Retina (tissue), 1 donor: ENCODE measurements at regions not wholly inside any gene's neighbourhood (a gene's known extent, or its start where the extent isn't known, plus 50 kb on each side); places are given as distances from the start of the nearest gene placed in this dataset.

Experiments
- DNase-seq: peaks from one replicate; pipeline ENCODE4 v3.0.0-alpha.2; 2016

DNA sequence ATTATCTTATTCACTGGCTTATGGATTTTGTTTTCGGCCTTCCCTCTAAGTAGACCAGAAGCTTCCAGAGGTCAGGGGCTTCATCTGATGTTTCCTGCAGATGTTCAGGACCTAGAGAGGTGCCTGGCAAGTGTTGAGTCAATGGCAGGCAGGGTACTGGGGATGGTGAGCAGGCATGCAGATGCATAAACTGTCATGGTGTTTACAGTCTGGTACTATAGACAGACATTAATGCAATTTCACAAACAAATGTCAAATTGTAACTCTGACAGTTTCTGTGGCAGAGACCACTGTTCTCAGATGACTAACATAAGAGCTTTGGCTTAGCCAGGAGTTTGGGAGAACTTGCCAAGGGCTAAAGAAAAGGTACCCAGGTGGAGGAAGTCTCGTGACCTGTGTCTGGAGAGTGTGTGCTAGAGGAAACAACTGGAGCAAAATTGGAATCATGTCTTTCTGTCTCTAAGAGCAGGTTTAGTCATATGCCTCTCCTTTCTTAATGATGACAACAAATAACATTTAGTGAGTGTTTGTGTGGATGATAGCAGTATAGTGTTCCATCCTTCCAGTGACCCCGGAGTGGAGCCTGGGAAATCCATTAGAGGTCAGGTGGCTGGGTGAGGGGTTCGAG, 53.7 kb upstream of the TRAK1 start:
- DNase-seq = no peak

DNA sequence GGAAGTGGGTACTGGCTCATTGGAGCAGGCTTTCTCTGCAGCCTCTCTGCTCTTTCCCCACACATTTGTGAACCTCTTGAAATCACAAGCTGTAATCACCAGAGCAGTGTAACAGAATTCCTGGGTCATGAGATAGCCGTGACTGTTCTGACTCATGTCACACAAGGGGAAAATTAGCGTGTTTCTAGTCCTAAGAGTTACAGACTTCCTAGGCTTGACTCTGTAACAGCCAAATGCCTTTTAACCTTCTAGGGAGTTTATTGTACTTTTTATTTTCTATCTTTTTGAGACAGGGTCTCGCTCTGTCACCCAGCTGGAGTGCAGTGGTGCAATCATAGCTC, 54.7 kb upstream of the TRAK1 start:
- no peak for DNase-seq

- no peak for DNase-seq
These were observed 55.2 kb upstream of the TRAK1 start for GRCh38 chr3:42035816-42036482.

DNA sequence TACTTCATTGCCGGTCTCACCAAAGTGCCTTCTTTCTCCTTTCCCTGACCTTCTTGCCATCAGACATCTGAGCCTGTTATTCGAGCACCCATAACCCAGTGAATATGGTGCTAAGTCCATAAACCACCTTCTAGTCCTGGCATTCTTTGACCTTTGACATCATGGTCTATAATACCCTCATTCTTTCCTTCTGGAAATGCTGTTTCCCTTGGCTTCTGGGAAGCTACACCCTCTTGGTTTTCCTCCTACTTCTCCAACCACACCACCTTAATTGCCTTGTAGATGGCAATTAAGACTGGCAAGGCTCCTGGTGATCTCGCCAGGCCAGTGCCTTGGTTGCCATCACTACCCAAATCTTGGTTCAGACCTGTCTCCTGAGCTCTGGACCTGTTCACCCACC, 56.1 kb upstream of the TRAK1 start:
- no peak for DNase-seq

DNA sequence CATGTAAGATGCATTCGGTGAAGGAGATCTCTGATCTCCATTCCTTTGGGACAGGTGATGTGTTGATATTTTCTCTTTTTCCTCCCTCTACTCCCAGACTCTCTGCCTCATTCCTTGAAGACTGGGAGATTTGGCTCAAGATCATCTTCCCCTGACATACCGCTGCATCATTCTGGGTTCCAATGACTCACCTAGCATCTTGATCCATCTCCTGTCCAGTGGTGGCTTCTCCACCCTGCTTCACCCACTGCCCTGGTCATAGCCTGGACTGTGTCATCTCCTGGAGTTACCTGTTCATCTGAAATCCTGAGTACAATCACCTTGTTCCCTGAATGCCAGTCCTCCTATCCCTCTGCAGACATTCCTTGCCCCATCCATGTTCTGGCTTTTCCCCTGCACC, 57.4 kb upstream of the TRAK1 start:
- DNase-seq = no peak

DNA sequence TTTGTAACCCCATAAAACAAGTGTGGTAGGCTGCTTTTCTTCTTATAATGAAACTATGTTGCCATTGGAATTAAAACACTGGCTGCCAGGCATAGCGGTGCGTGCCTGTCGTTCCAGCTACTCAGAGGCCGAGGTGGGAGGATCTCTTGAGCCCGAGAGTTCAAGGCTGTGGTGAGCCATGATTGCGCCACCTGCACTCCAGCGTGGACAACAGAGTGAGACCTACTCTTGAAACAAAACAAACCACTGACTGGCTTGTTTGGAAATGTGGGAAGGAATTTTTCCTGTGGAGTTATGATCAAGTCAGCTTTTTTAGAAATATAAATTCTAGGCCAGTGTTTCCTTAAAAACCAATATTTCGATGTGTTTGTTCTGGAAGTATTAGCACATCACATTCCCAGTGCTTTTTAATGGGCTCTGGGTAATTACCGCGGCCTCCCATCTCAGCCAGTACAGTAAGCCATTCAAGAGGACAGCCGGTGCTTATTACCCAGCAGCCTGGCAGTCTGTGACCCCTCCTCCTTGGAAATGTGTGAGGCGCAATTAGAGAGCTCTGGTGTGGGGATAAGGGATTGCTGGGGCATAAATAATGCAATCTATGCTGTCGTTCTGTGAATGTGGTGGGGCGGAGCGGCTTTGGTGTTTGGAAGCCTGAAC, 58.3 kb upstream of the TRAK1 start:
- peak; percentile 89 for DNase-seq

GRCh38 chr3:42031808-42032480, 59.2 kb upstream of the TRAK1 start:
- DNase-seq = peak; percentile 38

- DNase-seq = no peak
These were observed 62.7 kb upstream of the TRAK1 start for GRCh38 chr3:42028474-42028873.

DNA sequence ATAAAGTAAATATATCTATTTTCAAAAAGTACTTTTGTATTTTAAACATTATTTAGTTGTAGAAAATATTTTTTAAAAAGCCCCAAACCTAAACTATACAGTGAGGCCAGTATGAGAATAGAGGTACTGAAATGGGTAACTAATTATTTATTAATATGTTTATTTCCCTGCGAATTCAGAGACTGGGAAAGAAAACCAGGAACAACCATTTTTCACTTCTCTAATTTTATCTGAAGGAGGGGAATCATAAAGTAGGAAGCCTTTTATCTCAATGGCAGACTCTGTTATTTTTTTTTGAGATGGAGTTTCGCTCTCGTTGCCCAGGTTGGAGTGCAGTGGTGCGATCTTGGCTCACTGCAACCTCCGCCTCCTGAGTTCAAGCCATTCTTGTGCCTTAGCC, 63.6 kb upstream of the TRAK1 start:
- DNase-seq = no peak

GRCh38 chr3:42025370-42026138, 63.7 kb upstream of the ULK4 start:
- peak; percentile 87 for DNase-seq

DNA sequence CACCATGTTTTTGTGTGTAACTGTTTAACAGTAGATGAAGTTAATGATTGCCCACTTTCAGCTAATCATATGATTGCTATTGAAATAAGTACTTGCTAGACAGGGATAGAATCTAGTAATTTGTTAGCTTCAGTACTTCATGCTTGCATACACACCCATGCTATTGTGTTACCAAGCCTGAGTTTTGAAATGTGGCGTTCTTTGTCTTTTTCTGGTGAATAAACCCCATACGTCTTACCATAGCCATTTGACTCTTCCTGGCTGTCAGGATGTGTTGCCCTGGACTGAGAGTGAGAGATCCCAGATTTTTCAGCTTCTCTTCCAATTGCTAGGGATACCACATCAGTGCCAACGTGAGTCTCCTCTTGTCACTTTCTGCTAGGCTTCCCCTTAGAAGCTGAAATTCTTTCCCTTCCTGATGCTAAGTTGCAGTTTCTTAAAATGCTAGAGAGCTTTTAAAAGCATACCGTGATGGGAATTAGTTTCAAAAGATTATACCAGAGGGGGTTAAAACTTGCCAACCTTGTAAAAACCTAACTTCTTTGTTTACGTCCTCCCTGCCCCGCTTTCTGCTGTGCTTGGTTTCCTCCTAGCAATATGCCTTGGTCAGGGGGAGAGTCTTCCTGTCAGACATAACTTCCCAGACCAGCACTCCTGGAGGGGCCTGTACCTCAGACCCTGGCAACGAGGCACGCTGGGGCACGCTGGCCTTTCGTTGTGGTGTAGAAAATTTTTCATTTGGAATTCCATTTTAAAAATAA, 62.9 kb upstream of the ULK4 start:
- no peak for DNase-seq

DNA sequence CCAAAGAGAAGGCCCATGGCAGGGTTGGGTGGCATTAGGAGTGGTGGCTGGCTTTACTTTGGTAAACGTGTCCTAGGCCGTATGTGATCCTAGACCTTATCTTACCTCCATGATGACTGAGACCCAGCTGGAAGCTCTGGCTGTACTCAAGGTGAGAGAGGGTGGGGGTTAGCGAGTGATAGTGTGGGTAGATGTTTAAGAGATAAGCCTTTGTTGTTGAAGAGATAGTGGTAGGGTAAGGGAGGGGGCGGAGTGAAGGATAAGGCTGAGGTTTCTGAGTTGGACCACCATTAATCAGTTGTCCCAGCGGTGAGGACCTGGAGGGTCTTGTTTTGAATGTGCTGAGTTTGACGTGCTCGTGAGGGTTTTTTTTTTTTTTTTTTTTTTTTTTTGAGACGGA, 61.5 kb upstream of the ULK4 start:
- no peak for DNase-seq

DNA sequence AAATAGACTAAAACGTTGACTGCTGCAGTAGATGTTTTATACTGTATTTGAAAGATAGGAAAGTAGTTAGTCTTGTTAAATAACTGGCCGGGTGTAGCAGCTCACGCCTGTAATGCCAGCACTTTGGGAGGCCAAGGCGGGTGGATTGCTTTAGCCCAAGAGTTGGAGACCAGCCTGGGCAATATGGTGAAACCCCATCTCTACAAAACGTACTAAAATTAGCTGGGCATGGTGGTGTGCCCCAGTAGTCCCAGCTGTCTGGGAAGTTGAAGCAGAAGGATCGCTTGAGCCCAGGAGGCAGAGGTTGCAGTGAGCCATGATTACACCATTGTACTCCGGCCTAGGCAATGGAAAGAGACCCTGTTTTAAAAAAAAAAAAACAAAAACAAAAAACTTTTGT, 60.5 kb upstream of the ULK4 start:
- DNase-seq = no peak

DNA sequence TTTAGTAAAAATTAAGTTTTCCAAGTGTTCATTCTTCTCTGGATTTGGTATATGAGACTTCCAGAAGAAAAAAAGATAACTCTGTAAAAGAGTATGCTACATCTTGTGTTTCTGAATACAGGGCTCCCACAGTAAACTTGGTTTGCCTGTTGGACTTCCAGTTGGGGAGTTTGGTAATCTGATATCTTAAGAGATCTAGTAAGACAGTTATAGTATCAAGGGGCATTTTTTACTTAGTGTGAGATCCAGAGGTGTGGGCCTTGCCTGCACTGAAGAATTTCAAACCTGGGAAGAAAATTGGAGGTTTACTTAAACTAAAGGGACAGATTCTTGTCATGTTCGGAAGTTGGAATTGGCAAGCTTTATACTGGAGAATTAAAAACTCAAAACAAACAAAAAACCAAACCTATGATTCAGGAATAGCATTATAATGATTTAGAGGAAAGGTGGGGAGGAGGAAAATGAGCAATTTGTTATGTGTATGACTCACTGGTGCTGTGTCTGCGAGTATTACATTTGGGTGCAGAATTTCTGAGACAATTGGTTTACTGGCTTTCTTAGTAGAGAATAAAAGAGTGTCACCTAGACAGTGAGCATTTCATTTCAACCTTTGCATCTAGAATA, 58.9 kb upstream of the ULK4 start:
- no peak for DNase-seq

- no peak for DNase-seq
These were observed 58.0 kb upstream of the ULK4 start for GRCh38 chr3:42019953-42020260.

GRCh38 chr3:42019144-42019952, 57.4 kb upstream of the ULK4 start:
- DNase-seq = no peak

- peak; percentile 59 for DNase-seq
These were observed 53.1 kb upstream of the ULK4 start for GRCh38 chr3:42014921-42015533.

GRCh38 chr3:42014458-42014920, 52.6 kb upstream of the ULK4 start:
- DNase-seq = no peak

DNA sequence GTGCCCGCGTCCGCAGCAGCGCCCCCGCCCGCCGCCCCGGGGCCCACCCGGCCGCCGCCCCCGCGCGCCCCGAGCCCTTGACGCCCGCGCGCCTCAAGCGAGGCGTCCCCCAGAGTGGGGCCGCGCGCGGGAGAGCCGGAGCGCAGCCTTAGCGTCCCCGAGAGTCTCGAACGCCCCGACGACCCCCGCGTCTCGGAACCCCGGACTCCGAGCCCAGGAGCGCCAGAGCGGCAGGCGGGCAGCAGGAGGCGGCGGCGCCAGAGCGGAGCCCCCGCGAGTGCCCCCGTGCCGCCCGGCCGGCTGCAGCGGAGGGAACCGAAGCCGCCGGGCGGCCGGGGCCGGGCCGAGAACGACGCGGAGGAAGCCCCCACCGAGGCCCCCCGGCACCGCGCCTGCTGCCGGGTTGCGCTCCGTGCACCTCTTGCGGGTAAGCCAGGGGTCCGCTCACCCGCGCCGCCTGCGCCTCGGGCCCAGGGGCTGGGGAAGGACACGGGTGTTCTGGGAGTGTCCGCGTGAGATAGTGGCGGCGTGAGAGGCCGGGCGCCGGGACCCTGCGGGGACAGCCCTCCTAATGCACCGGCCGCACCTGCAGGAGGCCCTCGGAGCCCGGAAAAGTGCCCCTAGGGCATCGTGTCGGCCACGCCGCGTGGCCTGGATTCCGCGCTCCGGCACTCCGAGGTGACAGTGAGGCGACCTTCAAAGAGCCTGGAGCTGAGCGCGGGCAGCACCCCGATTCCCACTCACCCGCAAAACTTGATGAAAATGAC, 52.0 kb upstream of the ULK4 start:
- peak; percentile 77 for DNase-seq
